ENCODE measurements at regions not wholly inside any gene's neighbourhood (a gene's known extent, or its start where the extent isn't known, plus 50 kb on each side); places are given as distances from the start of the nearest gene placed in this dataset.

GRCh38 chr3:117628823-117629291 is 919.3 kb downstream of the TUSC7 start:
- Histone ChIP-seq H3K4me1 (peaks cover 0 to 9% (median 3%) of the 10 kb centered on the region in 4 donors), H3K36me3 (no peaks in the 10 kb centered on the region), H3K9me3 (no peaks in the 10 kb centered on the region), H3K27ac (no peak overlapping the region), H3K4me3 (no peak overlapping the region), H3K27me3 (no peaks in the 10 kb centered on the region)
- intact Hi-C loops (cut with DNase I; ENCODE audit: low total_unique reads) (no loop called here), in situ Hi-C loops (cut with MboI; ENCODE audit: low pct_ligation_motif_present in 1 of 4, low pct_unique_long_range_greater_than_20kb in 1 of 4, low sequenced_read_pairs in 3 of 4) (no loop called here)
- WGBS, 2 donors (ENCODE audit: low coverage in 1 of 2), result 6 to 18% methylated on average over 2 of the region's 2 CpGs
- TF ChIP-seq EP300 (IDR thresholded peaks at IDR 0.05; ENCODE audit: low read depth), result no peak
- TF ChIP-seq, protein P1, sequence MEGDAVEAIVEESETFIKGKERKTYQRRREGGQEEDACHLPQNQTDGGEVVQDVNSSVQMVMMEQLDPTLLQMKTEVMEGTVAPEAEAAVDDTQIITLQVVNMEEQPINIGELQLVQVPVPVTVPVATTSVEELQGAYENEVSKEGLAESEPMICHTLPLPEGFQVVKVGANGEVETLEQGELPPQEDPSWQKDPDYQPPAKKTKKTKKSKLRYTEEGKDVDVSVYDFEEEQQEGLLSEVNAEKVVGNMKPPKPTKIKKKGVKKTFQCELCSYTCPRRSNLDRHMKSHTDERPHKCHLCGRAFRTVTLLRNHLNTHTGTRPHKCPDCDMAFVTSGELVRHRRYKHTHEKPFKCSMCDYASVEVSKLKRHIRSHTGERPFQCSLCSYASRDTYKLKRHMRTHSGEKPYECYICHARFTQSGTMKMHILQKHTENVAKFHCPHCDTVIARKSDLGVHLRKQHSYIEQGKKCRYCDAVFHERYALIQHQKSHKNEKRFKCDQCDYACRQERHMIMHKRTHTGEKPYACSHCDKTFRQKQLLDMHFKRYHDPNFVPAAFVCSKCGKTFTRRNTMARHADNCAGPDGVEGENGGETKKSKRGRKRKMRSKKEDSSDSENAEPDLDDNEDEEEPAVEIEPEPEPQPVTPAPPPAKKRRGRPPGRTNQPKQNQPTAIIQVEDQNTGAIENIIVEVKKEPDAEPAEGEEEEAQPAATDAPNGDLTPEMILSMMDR (IDR thresholded peaks at IDR 0.05), result no peak
- TF ChIP-seq POLR2A (IDR thresholded peaks at IDR 0.05), result no peak
- no peak for TF ChIP-seq POLR2AphosphoS5 (IDR thresholded peaks at IDR 0.05)
- DNase-seq, result no peak

DNA sequence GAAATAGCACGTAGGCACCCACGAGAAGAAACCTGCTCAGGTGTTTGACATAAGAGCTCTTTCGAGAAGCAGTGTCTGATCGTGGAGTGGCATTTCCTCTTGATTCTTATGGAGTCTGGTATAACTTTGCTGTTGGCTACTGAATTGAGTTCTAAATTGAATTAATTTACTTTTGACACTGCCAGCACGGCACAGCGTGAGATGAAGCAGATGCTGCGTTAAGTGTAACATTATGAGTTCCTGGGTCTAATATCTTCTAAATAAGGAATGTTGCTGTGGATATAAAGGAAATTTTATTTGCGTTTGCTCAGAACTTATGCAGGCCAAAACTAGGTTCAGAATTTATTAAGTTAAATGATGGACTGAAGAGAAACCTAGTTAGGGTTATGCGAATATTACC is 919.9 kb downstream of the TUSC7 start:
- no peaks in the 10 kb centered on the region for H3K9me3 ChIP-seq
- H3K4me3 ChIP-seq, result no peak overlapping the region
- peaks cover 0 to 9% (median 3%) of the 10 kb centered on the region in 4 donors for H3K4me1 ChIP-seq
- no peaks in the 10 kb centered on the region for H3K36me3 ChIP-seq
- no peak for TF ChIP-seq EP300 (IDR thresholded peaks at IDR 0.05; ENCODE audit: low read depth)
- TF ChIP-seq POLR2A (IDR thresholded peaks at IDR 0.05), result no peak
- TF ChIP-seq POLR2AphosphoS5 (IDR thresholded peaks at IDR 0.05), result no peak
- TF ChIP-seq, protein P1 (IDR thresholded peaks at IDR 0.05), result no peak
- intact Hi-C loops (cut with DNase I; ENCODE audit: low total_unique reads) (no loop called here), in situ Hi-C loops (cut with MboI; ENCODE audit: low pct_ligation_motif_present in 1 of 4, low pct_unique_long_range_greater_than_20kb in 1 of 4, low sequenced_read_pairs in 3 of 4) (no loop called here)
- no peak overlapping the region for H3K27ac ChIP-seq
- no peaks in the 10 kb centered on the region for H3K27me3 ChIP-seq
- 76 to 79% methylated on average over 7 to 9 of the region's 9 CpGs for WGBS, 2 donors (ENCODE audit: low coverage in 1 of 2)
- no peak for DNase-seq

DNA sequence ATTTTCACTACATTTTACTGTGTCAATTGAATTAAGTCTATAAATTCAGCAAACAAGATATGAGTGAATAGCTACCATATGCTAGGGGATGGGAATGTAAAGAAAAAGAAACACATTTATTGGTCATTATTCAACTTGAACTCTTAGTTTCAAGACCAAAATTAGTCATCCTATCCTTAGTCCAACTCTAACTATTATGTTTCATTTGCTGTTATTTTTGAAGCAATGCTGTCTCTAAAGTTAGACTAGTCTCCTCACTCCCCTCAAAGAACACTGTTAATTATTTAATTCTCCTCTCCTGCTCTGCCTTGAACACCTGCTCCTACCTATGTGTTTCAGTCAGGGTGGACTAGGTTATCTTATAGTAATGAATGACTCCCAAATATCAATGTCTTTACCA is 920.9 kb downstream of the TUSC7 start:
- DNase-seq, result no peak
- Histone ChIP-seq H3K27ac (no peak overlapping the region), H3K36me3 (no peaks in the 10 kb centered on the region), H3K9me3 (no peaks in the 10 kb centered on the region), H3K4me3 (no peak overlapping the region), H3K27me3 (no peaks in the 10 kb centered on the region), H3K4me1 (peaks cover 0 to 9% (median 3%) of the 10 kb centered on the region in 4 donors)
- TF ChIP-seq POLR2A (IDR thresholded peaks at IDR 0.05) (no peak), POLR2AphosphoS5 (IDR thresholded peaks at IDR 0.05) (no peak), EP300 (IDR thresholded peaks at IDR 0.05; ENCODE audit: low read depth) (no peak)
- TF ChIP-seq, protein P1 (IDR thresholded peaks at IDR 0.05), result no peak
- in situ Hi-C loops (cut with MboI; ENCODE audit: low pct_ligation_motif_present in 1 of 4, low pct_unique_long_range_greater_than_20kb in 1 of 4, low sequenced_read_pairs in 3 of 4), result no loop called here
- intact Hi-C loops (cut with DNase I; ENCODE audit: low total_unique reads), result no loop called here

- Histone ChIP-seq H3K4me3 (no peak overlapping the region), H3K36me3 (no peaks in the 10 kb centered on the region), H3K27me3 (no peaks in the 10 kb centered on the region), H3K4me1 (peaks cover 0 to 9% (median 3%) of the 10 kb centered on the region in 4 donors), H3K27ac (no peak overlapping the region), H3K9me3 (no peaks in the 10 kb centered on the region)
- no peak for DNase-seq
- WGBS, 2 donors (ENCODE audit: low coverage in 1 of 2), result 56 to 86% methylated on average over 1 of the region's 1 CpG
- in situ Hi-C loops (cut with MboI; ENCODE audit: low pct_ligation_motif_present in 1 of 4, low pct_unique_long_range_greater_than_20kb in 1 of 4, low sequenced_read_pairs in 3 of 4), result no loop called here
- TF ChIP-seq POLR2AphosphoS5 (IDR thresholded peaks at IDR 0.05) (no peak), EP300 (IDR thresholded peaks at IDR 0.05; ENCODE audit: low read depth) (no peak), POLR2A (IDR thresholded peaks at IDR 0.05) (no peak)
- TF ChIP-seq, protein P1 (IDR thresholded peaks at IDR 0.05), result no peak
- intact Hi-C loops (cut with DNase I; ENCODE audit: low total_unique reads), result no loop called here
Observed at GRCh38 chr3:117630885-117631284, 921.3 kb downstream of the TUSC7 start.

All from transverse colon (tissue), 4 donors.